Ectodermal cell (in vitro differentiated cells): ENCODE measurements at regions not wholly inside any gene's neighbourhood (a gene's known extent, or its start where the extent isn't known, plus 50 kb on each side); places are given as distances from the start of the nearest gene placed in this dataset.
A peak's percentile ranks its signal among the peaks of the same experiment; 100 is the strongest.

Source experiments
- H3K27ac ChIP-seq: 2 replicates; pipeline ENCODE4 v1.7.0; 2013; ENCODE audit warnings: mild to moderate bottlenecking, low read depth, low read length; ENCODE audit not compliant: insufficient read depth, poor library complexity, severe bottlenecking
- H3K27me3 ChIP-seq: 2 replicates; pipeline ENCODE4 v1.7.0; 2013; ENCODE audit warnings: mild to moderate bottlenecking, low read length; ENCODE audit not compliant: insufficient read depth, control insufficient read depth, poor library complexity, severe bottlenecking
- H3K36me3 ChIP-seq: one replicate; pipeline ENCODE4 v1.7.0; 2013; ENCODE audit warnings: low read length; ENCODE audit not compliant: control insufficient read depth, insufficient read depth
- H3K4me1 ChIP-seq: one replicate; pipeline ENCODE4 v1.7.0; 2013; ENCODE audit warnings: low read length; ENCODE audit not compliant: control insufficient read depth, insufficient read depth
- H3K4me3 ChIP-seq: 2 replicates; pipeline ENCODE4 v1.7.0; 2013; ENCODE audit warnings: low read depth, low read length, control low read depth; ENCODE audit not compliant: insufficient read depth
- H3K9me3 ChIP-seq: 2 replicates; pipeline ENCODE4 v1.7.0; 2013; ENCODE audit warnings: mild to moderate bottlenecking, low read length, moderate library complexity; ENCODE audit not compliant: control insufficient read depth
- WGBS, 2 experiments: methylation state at CpG; one replicate each; pipeline ENCODE4 v1.1.7; 2013; ENCODE audit warnings: missing lambda C conversion rate in 2 of 2; 5-methylcytosine and 5-hydroxymethylcytosine counted together

GRCh38 chr6:12586721-12587480 is 129.7 kb upstream of the PHACTR1 start:
- no peaks in the 10 kb centered on the region for H3K9me3 ChIP-seq
- no peak overlapping the region for H3K27ac ChIP-seq
- H3K4me1 ChIP-seq: no peaks in the 10 kb centered on the region
- no peaks in the 10 kb centered on the region for H3K36me3 ChIP-seq
- no peaks in the 10 kb centered on the region for H3K27me3 ChIP-seq
- WGBS, 2 experiments: 94% methylated on average over 9 of the region's 9 CpGs
- no peak overlapping the region for H3K4me3 ChIP-seq

- no peak overlapping the region for H3K27ac ChIP-seq
- H3K27me3 ChIP-seq: no peaks in the 10 kb centered on the region
- no peak overlapping the region for H3K4me3 ChIP-seq
- H3K4me1 ChIP-seq: no peaks in the 10 kb centered on the region
- H3K36me3 ChIP-seq: no peaks in the 10 kb centered on the region
- H3K9me3 ChIP-seq: no peaks in the 10 kb centered on the region
- WGBS, 2 experiments: 77 to 90% methylated on average over 2 of the region's 2 CpGs
These were observed 125.7 kb upstream of the PHACTR1 start for GRCh38 chr6:12590901-12591300.

GRCh38 chr6:12592634-12593033 is 123.9 kb upstream of the PHACTR1 start:
- H3K36me3 ChIP-seq: no peaks in the 10 kb centered on the region
- H3K9me3 ChIP-seq: no peaks in the 10 kb centered on the region
- no peaks in the 10 kb centered on the region for H3K27me3 ChIP-seq
- no peak overlapping the region for H3K4me3 ChIP-seq
- H3K4me1 ChIP-seq: no peaks in the 10 kb centered on the region
- H3K27ac ChIP-seq: peak overlapping the region; percentile 36
- WGBS, 2 experiments: 82 to 83% methylated on average over 4 of the region's 4 CpGs

GRCh38 chr6:12593771-12594529 is 122.6 kb upstream of the PHACTR1 start:
- H3K4me3 ChIP-seq: no peak overlapping the region
- no peaks in the 10 kb centered on the region for H3K36me3 ChIP-seq
- no peaks in the 10 kb centered on the region for H3K4me1 ChIP-seq
- H3K27me3 ChIP-seq: no peaks in the 10 kb centered on the region
- no peaks in the 10 kb centered on the region for H3K9me3 ChIP-seq
- no peak overlapping the region for H3K27ac ChIP-seq
- WGBS, 2 experiments: 93 to 96% methylated on average over 12 of the region's 12 CpGs

GRCh38 chr6:12594530-12594893 is 122.1 kb upstream of the PHACTR1 start:
- no peaks in the 10 kb centered on the region for H3K9me3 ChIP-seq
- H3K36me3 ChIP-seq: no peaks in the 10 kb centered on the region
- H3K4me1 ChIP-seq: no peaks in the 10 kb centered on the region
- 87 to 92% methylated on average over 3 of the region's 3 CpGs for WGBS, 2 experiments
- H3K27ac ChIP-seq: no peak overlapping the region
- no peak overlapping the region for H3K4me3 ChIP-seq
- no peaks in the 10 kb centered on the region for H3K27me3 ChIP-seq

GRCh38 chr6:12595161-12595811 is 121.3 kb upstream of the PHACTR1 start:
- H3K36me3 ChIP-seq: no peaks in the 10 kb centered on the region
- H3K27me3 ChIP-seq: no peaks in the 10 kb centered on the region
- H3K27ac ChIP-seq: no peak overlapping the region
- no peaks in the 10 kb centered on the region for H3K9me3 ChIP-seq
- no peak overlapping the region for H3K4me3 ChIP-seq
- 92 to 97% methylated on average over 9 of the region's 9 CpGs for WGBS, 2 experiments
- no peaks in the 10 kb centered on the region for H3K4me1 ChIP-seq

GRCh38 chr6:12596731-12597130 is 119.8 kb upstream of the PHACTR1 start:
- Histone ChIP-seq H3K36me3 (no peaks in the 10 kb centered on the region), H3K4me3 (no peak overlapping the region), H3K27me3 (no peaks in the 10 kb centered on the region), H3K27ac (no peak overlapping the region), H3K9me3 (no peaks in the 10 kb centered on the region), H3K4me1 (peaks cover 4% of the 10 kb centered on the region)
- WGBS, 2 experiments: 93 to 95% methylated on average over 2 of the region's 2 CpGs

GRCh38 chr6:12598919-12599318 is 117.6 kb upstream of the PHACTR1 start:
- Histone ChIP-seq H3K36me3 (no peaks in the 10 kb centered on the region), H3K4me1 (peaks cover 4% of the 10 kb centered on the region), H3K9me3 (no peaks in the 10 kb centered on the region), H3K27me3 (no peaks in the 10 kb centered on the region), H3K4me3 (no peak overlapping the region), H3K27ac (no peak overlapping the region)
- 93 to 95% methylated on average over 2 of the region's 2 CpGs for WGBS, 2 experiments

GRCh38 chr6:12601881-12602280 is 114.7 kb upstream of the PHACTR1 start:
- H3K9me3 ChIP-seq: no peaks in the 10 kb centered on the region
- H3K27ac ChIP-seq: no peak overlapping the region
- H3K27me3 ChIP-seq: no peaks in the 10 kb centered on the region
- no peak overlapping the region for H3K4me3 ChIP-seq
- H3K4me1 ChIP-seq: peaks cover 4% of the 10 kb centered on the region
- no peaks in the 10 kb centered on the region for H3K36me3 ChIP-seq
- 95 to 98% methylated on average over 2 to 3 of the region's 3 CpGs for WGBS, 2 experiments

GRCh38 chr6:12602342-12602741 is 114.2 kb upstream of the PHACTR1 start:
- no peak overlapping the region for H3K27ac ChIP-seq

More at GRCh38 chr6:12602342-12602741, 114.2 kb upstream of the PHACTR1 start:
- Histone ChIP-seq H3K4me3 (no peak overlapping the region), H3K27me3 (no peaks in the 10 kb centered on the region), H3K9me3 (no peaks in the 10 kb centered on the region), H3K36me3 (no peaks in the 10 kb centered on the region), H3K4me1 (peaks cover 4% of the 10 kb centered on the region)
- 95 to 96% methylated on average over 3 of the region's 3 CpGs for WGBS, 2 experiments
